Activated naive CD4-positive, alpha-beta T cell treated with anti-CD3 and anti-CD28 coated beads for 36 hours (primary cell): ENCODE measurements at regions not wholly inside any gene's neighbourhood (a gene's known extent, or its start where the extent isn't known, plus 50 kb on each side); places are given as distances from the start of the nearest gene placed in this dataset.

ENCODE experiments used
- CTCF ChIA-PET: fragments of 350-600 bp; sonication (Branson Sonifier 250); formaldehyde crosslinking; loops from one replicate; lab custom pipeline; 2021; ENCODE audit warnings: antibody characterized with exemption; lab: Charles Lee
- DNase-seq: peaks from one replicate; pipeline ENCODE4 v3.0.0-alpha.2; 2020
- H3K27ac Mint-ChIP-seq: one replicate; pipeline ENCODE4 v1.8.0; 2021; ENCODE audit warnings: mild to moderate bottlenecking, mixed read lengths
- H3K27me3 Mint-ChIP-seq: one replicate; pipeline ENCODE4 v1.8.0; 2021; ENCODE audit warnings: low read depth, mixed read lengths
- H3K36me3 Mint-ChIP-seq: one replicate; pipeline ENCODE4 v1.8.0; 2021; ENCODE audit warnings: low read depth, mixed read lengths
- H3K4me1 Mint-ChIP-seq: one replicate; pipeline ENCODE4 v1.8.0; 2021; ENCODE audit warnings: low read depth, mixed read lengths
- H3K4me3 Mint-ChIP-seq: one replicate; pipeline ENCODE4 v1.8.0; 2021; ENCODE audit warnings: mild to moderate bottlenecking, moderate library complexity, mixed read lengths
- H3K9me3 Mint-ChIP-seq: one replicate; pipeline ENCODE4 v1.8.0; 2021; ENCODE audit warnings: mixed read lengths
- intact Hi-C: fragments of 100-400 bp; cut with micrococcal nuclease; formaldehyde crosslinking; loops from one replicate; pipeline ENCODE4 v1.15.1; 2023

DNA sequence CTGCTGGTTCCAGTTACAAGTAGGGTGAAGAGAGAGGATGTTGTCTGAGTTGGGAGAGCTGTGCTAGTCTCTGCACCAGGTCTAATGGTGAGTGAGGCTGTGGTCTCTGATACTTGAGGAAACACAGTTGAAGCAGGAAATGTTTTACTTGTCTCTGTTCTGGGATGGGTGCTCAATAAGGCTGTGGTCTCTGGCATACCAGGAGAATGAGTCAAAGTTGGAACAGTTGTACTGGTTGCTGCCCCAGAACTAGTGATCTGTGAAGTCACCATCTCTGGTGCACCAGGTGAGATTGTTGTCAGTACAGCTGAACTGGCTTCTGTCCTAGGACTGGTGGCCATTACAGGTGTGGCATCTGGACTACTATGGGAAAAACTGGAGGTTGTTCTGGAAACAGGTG lies 74.7 kb downstream of the MUC16 start:
- CTCF ChIA-PET: no interaction called here

DNA sequence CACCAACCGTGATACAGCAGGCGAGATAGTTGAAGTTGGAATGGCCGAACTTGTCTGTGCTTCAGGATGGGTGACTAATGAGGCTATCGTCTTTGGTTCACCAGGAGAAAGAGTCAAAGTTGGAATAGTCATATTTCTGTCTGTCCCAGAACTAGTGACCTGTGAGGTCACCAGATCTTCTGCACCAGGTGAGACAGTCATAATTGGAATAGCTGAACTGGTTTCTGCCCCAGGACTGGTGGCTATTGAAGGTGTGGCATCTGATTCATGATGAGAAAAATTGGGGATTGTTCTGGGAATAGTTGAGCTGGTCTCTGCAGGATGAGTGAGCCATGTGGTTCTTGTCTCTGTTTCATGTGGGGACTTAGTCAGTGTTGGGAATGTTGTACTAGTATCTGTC lies 71.6 kb downstream of the MUC16 start:
- DNase-seq: no peak
- Mint-ChIP-seq H3K4me1 (no peaks in the 10 kb centered on the region), H3K4me3 (no peak overlapping the region), H3K27ac (no peak overlapping the region), H3K27me3 (peaks cover 9% of the 10 kb centered on the region), H3K36me3 (no peaks in the 10 kb centered on the region), H3K9me3 (peaks cover 2% of the 10 kb centered on the region)
- intact Hi-C loops: no loop called here
- CTCF ChIA-PET: no interaction called here

More for the DNA sequence above, 74.7 kb downstream of the MUC16 start:
- DNase-seq: no peak
- Mint-ChIP-seq H3K27me3 (peaks cover 11% of the 10 kb centered on the region), H3K4me1 (no peaks in the 10 kb centered on the region), H3K4me3 (no peak overlapping the region), H3K36me3 (no peaks in the 10 kb centered on the region), H3K9me3 (peaks cover 2% of the 10 kb centered on the region), H3K27ac (no peak overlapping the region)
- intact Hi-C loops: no loop called here
